WTC11 (cell line): ENCODE measurements at regions not wholly inside any gene's neighbourhood (a gene's known extent, or its start where the extent isn't known, plus 50 kb on each side); places are given as distances from the start of the nearest gene placed in this dataset.

ENCODE experiments used
- ATAC-seq: fragments of 200-7000 bp; cut with Tn5 transposase; 2 replicates; pipeline ENCODE4 v1.10.0; 2021; ENCODE audit warnings: mild to moderate bottlenecking, moderate library complexity
- CTCF ChIA-PET: fragments of 300-600 bp; sonication (Branson Sonifier 250); formaldehyde crosslinking; loops from one replicate; lab custom pipeline; 2021; ENCODE audit warnings: antibody characterized with exemption; lab: Charles Lee
- POLR2A ChIA-PET: fragments of 350-600 bp; sonication (Branson Sonifier 250); formaldehyde crosslinking; loops from one replicate; lab custom pipeline; 2021; ENCODE audit warnings: antibody characterized with exemption; lab: Charles Lee
- DNase-seq: peaks from one replicate; pipeline ENCODE4 v3.0.0; 2021; ENCODE audit warnings: low spot score
- H3K27ac Mint-ChIP-seq: 2 replicates; pipeline ENCODE4 v1.8.0; 2021; ENCODE audit warnings: mixed read lengths
- H3K27me3 Mint-ChIP-seq: 2 replicates; pipeline ENCODE4 v1.8.0; 2021; ENCODE audit warnings: low read depth, mild to moderate bottlenecking, moderate library complexity, mixed read lengths
- H3K36me3 Mint-ChIP-seq: 2 replicates; pipeline ENCODE4 v1.8.0; 2021; ENCODE audit warnings: mixed read lengths
- H3K4me1 Mint-ChIP-seq: 2 replicates; pipeline ENCODE4 v1.8.0; 2022; ENCODE audit warnings: mixed read lengths
- H3K4me3 Mint-ChIP-seq: 2 replicates; pipeline ENCODE4 v1.8.0; 2021; ENCODE audit warnings: mild to moderate bottlenecking, moderate library complexity, mixed read lengths
- H3K9me3 Mint-ChIP-seq: 2 replicates; pipeline ENCODE4 v1.8.0; 2021; ENCODE audit warnings: mixed read lengths
- ATF1 ChIP-seq: sonication (generic); formaldehyde crosslinking; IDR thresholded peaks from 2 replicates; pipeline ENCODE4 v1.8.1; 2023; ENCODE audit warnings: mild to moderate bottlenecking, moderate library complexity, missing genetic modification reagents
- FOXJ3 ChIP-seq: sonication (generic); formaldehyde crosslinking; IDR thresholded peaks from 2 replicates; pipeline ENCODE4 v1.9.0; 2021; ENCODE audit warnings: missing genetic modification reagents, mild to moderate bottlenecking, borderline replicate concordance
- JAZF1 ChIP-seq: fragments of 250-450 bp; sonication (Bioruptor Pico); IDR thresholded peaks from 2 replicates; pipeline ENCODE4 v1.9.0; 2021; ENCODE audit warnings: moderate library complexity, mild to moderate bottlenecking, inconsistent platforms
- JUN ChIP-seq: sonication (generic); formaldehyde crosslinking; IDR thresholded peaks from 2 replicates; pipeline ENCODE4 v1.8.0; 2023; ENCODE audit warnings: mild to moderate bottlenecking, missing genetic modification reagents
- NFATC4 ChIP-seq: fragments of 250-450 bp; sonication (Bioruptor Pico); IDR thresholded peaks from 2 replicates; pipeline ENCODE4 v1.9.0; 2021; ENCODE audit warnings: mild to moderate bottlenecking
- NFYB ChIP-seq: sonication (generic); formaldehyde crosslinking; conservative IDR thresholded peaks from 2 replicates; pipeline ENCODE4 v1.8.0; 2022; ENCODE audit warnings: low read depth, missing genetic modification reagents
- NR1H2 ChIP-seq: sonication (generic); formaldehyde crosslinking; IDR thresholded peaks from 2 replicates; pipeline ENCODE4 v1.9.0; 2021; ENCODE audit warnings: mild to moderate bottlenecking, moderate library complexity, missing genetic modification reagents
- OVOL2 ChIP-seq: fragments of 250-450 bp; sonication (Bioruptor Pico); IDR thresholded peaks from 2 replicates; pipeline ENCODE4 v1.9.0; 2021; ENCODE audit warnings: mild to moderate bottlenecking, borderline replicate concordance
- PRRX2 ChIP-seq: fragments of 250-450 bp; sonication (Bioruptor Pico); IDR thresholded peaks from 2 replicates; pipeline ENCODE4 v1.8.0; 2021; ENCODE audit warnings: mild to moderate bottlenecking
- SMAD3 ChIP-seq: sonication (generic); formaldehyde crosslinking; IDR thresholded peaks from 2 replicates; pipeline ENCODE4 v1.8.0; 2022; ENCODE audit warnings: missing genetic modification reagents, mild to moderate bottlenecking, borderline replicate concordance
- TCF7 ChIP-seq: sonication (generic); formaldehyde crosslinking; IDR thresholded peaks from 2 replicates; pipeline ENCODE4 v1.8.0; 2022; ENCODE audit warnings: mild to moderate bottlenecking, low read depth, missing genetic modification reagents, moderate library complexity
- ZNF121 ChIP-seq: sonication (generic); formaldehyde crosslinking; IDR thresholded peaks from 2 replicates; pipeline ENCODE4 v1.8.0; 2023; ENCODE audit warnings: missing genetic modification reagents
- ZNF138 ChIP-seq: sonication (generic); formaldehyde crosslinking; conservative IDR thresholded peaks from 2 replicates; pipeline ENCODE4 v1.8.1; 2022; ENCODE audit warnings: mild to moderate bottlenecking, moderate library complexity, missing genetic modification reagents
- ZNF396 ChIP-seq: fragments of 250-450 bp; sonication (Bioruptor Pico); IDR thresholded peaks from 2 replicates; pipeline ENCODE4 v1.8.0; 2021; ENCODE audit warnings: mild to moderate bottlenecking, moderate library complexity, borderline replicate concordance
- ZNF671 ChIP-seq: fragments of 250-450 bp; sonication (Bioruptor Pico); IDR thresholded peaks from 2 replicates; pipeline ENCODE4 v1.8.0; 2021; ENCODE audit warnings: mild to moderate bottlenecking
- TF ChIP-seq, protein P1 (sequence below): fragments of 250-450 bp; sonication (Bioruptor Pico); IDR thresholded peaks from 2 replicates; pipeline ENCODE4 v1.9.0; 2021; ENCODE audit warnings: mild to moderate bottlenecking, borderline replicate concordance
- TF ChIP-seq, protein P2 (sequence below): sonication (generic); formaldehyde crosslinking; conservative IDR thresholded peaks from 2 replicates; pipeline ENCODE4 v1.8.1; 2023; ENCODE audit warnings: mild to moderate bottlenecking, low read depth, missing genetic modification reagents, moderate library complexity
- TF ChIP-seq, protein P3 (sequence below): sonication (generic); formaldehyde crosslinking; IDR thresholded peaks from 2 replicates; pipeline ENCODE4 v1.8.0; 2023; ENCODE audit warnings: missing genetic modification reagents
- TF ChIP-seq, protein P4 (sequence below): sonication (generic); formaldehyde crosslinking; IDR thresholded peaks from 2 replicates; pipeline ENCODE4 v1.8.1; 2023; ENCODE audit warnings: mild to moderate bottlenecking, missing genetic modification reagents, moderate library complexity
- TF ChIP-seq, protein P5 (sequence below): fragments of 250-450 bp; sonication (Bioruptor Pico); IDR thresholded peaks from 2 replicates; pipeline ENCODE4 v1.9.0; 2021; ENCODE audit warnings: moderate library complexity, mild to moderate bottlenecking, inconsistent platforms, borderline replicate concordance
- TF ChIP-seq, protein P6 (sequence below): sonication (generic); formaldehyde crosslinking; IDR thresholded peaks from 2 replicates; pipeline ENCODE4 v1.8.0; 2022; ENCODE audit warnings: mild to moderate bottlenecking, missing genetic modification reagents
- TF ChIP-seq, protein P7 (sequence below): sonication (generic); formaldehyde crosslinking; IDR thresholded peaks from 2 replicates; pipeline ENCODE4 v1.8.1; 2023; ENCODE audit warnings: mild to moderate bottlenecking, missing genetic modification reagents

DNA sequence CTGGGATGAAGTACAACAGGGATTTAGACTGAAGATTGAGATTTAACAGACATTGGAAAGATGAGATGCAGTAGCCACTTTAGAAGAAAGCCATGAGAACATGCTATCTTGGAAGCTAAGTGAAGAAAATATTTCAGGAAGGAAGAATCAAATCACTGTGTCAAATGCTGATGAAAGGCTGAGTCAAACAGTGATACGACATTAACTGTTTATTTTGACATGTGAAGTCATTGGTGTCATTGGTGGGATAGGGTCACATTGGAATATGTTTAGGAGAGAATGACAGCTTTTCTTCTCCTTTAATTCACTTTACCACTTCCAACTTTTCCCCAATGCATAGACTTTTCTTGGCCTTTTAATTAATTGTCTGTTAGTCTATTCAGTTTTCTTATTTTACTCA is 653.0 kb upstream of the BOD1L1 start:
- peaks cover 7% of the 10 kb centered on the region; the same call in 1 of the 2 replicates for H3K36me3 Mint-ChIP-seq

DNA sequence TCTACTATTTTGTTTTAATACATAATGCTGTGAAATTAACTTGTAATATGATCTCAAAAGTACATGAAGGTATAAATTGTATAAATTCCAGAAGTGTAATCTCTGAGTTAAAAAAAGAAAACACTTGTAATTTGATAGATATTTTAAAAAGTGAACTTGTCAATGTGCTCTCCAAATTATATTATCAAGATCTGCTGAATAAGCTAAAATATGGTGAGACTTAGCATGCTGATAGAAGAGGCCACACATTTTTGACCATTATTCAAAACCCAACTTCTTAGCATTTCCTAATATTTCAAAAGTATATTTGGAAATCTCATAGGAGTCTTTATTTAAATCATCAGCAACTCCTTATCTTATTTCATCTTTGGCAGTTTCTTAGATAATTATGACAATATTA is 657.1 kb upstream of the BOD1L1 start:
- peaks cover 15% of the 10 kb centered on the region for H3K36me3 Mint-ChIP-seq
- DNase-seq (no peak), ATAC-seq (no peak)
- ChIA-PET CTCF (no interaction called here), POLR2A (no interaction called here)
- peaks cover 25% of the 10 kb centered on the region for H3K9me3 Mint-ChIP-seq
- H3K4me1 Mint-ChIP-seq = peaks cover 7% of the 10 kb centered on the region
- H3K27me3 Mint-ChIP-seq = no peaks in the 10 kb centered on the region; the same call in 1 of the 2 replicates
- no peak overlapping the region for H3K27ac Mint-ChIP-seq
- H3K4me3 Mint-ChIP-seq = no peak overlapping the region
- TF ChIP-seq TCF7 = no peak
- TF ChIP-seq, protein P1, sequence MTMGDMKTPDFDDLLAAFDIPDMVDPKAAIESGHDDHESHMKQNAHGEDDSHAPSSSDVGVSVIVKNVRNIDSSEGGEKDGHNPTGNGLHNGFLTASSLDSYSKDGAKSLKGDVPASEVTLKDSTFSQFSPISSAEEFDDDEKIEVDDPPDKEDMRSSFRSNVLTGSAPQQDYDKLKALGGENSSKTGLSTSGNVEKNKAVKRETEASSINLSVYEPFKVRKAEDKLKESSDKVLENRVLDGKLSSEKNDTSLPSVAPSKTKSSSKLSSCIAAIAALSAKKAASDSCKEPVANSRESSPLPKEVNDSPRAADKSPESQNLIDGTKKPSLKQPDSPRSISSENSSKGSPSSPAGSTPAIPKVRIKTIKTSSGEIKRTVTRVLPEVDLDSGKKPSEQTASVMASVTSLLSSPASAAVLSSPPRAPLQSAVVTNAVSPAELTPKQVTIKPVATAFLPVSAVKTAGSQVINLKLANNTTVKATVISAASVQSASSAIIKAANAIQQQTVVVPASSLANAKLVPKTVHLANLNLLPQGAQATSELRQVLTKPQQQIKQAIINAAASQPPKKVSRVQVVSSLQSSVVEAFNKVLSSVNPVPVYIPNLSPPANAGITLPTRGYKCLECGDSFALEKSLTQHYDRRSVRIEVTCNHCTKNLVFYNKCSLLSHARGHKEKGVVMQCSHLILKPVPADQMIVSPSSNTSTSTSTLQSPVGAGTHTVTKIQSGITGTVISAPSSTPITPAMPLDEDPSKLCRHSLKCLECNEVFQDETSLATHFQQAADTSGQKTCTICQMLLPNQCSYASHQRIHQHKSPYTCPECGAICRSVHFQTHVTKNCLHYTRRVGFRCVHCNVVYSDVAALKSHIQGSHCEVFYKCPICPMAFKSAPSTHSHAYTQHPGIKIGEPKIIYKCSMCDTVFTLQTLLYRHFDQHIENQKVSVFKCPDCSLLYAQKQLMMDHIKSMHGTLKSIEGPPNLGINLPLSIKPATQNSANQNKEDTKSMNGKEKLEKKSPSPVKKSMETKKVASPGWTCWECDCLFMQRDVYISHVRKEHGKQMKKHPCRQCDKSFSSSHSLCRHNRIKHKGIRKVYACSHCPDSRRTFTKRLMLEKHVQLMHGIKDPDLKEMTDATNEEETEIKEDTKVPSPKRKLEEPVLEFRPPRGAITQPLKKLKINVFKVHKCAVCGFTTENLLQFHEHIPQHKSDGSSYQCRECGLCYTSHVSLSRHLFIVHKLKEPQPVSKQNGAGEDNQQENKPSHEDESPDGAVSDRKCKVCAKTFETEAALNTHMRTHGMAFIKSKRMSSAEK (CRISPR knock-in tag) = no peak
- no peak for TF ChIP-seq NFYB (CRISPR knock-in tag)
- no peak for TF ChIP-seq FOXJ3
- no peak for TF ChIP-seq ZNF138
- no peak for TF ChIP-seq ZNF671 (CRISPR knock-in tag)
- TF ChIP-seq, protein P2, sequence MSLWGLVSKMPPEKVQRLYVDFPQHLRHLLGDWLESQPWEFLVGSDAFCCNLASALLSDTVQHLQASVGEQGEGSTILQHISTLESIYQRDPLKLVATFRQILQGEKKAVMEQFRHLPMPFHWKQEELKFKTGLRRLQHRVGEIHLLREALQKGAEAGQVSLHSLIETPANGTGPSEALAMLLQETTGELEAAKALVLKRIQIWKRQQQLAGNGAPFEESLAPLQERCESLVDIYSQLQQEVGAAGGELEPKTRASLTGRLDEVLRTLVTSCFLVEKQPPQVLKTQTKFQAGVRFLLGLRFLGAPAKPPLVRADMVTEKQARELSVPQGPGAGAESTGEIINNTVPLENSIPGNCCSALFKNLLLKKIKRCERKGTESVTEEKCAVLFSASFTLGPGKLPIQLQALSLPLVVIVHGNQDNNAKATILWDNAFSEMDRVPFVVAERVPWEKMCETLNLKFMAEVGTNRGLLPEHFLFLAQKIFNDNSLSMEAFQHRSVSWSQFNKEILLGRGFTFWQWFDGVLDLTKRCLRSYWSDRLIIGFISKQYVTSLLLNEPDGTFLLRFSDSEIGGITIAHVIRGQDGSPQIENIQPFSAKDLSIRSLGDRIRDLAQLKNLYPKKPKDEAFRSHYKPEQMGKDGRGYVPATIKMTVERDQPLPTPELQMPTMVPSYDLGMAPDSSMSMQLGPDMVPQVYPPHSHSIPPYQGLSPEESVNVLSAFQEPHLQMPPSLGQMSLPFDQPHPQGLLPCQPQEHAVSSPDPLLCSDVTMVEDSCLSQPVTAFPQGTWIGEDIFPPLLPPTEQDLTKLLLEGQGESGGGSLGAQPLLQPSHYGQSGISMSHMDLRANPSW (CRISPR knock-in tag) = no peak
- no peak for TF ChIP-seq ZNF121 (CRISPR knock-in tag)
- no peak for TF ChIP-seq NFATC4 (CRISPR knock-in tag)
- TF ChIP-seq, protein P3, sequence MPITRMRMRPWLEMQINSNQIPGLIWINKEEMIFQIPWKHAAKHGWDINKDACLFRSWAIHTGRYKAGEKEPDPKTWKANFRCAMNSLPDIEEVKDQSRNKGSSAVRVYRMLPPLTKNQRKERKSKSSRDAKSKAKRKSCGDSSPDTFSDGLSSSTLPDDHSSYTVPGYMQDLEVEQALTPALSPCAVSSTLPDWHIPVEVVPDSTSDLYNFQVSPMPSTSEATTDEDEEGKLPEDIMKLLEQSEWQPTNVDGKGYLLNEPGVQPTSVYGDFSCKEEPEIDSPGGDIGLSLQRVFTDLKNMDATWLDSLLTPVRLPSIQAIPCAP (CRISPR knock-in tag) = no peak
- TF ChIP-seq, protein P4, sequence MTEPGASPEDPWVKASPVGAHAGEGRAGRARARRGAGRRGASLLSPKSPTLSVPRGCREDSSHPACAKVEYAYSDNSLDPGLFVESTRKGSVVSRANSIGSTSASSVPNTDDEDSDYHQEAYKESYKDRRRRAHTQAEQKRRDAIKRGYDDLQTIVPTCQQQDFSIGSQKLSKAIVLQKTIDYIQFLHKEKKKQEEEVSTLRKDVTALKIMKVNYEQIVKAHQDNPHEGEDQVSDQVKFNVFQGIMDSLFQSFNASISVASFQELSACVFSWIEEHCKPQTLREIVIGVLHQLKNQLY = no peak
- no peak for TF ChIP-seq PRRX2 (CRISPR knock-in tag)
- TF ChIP-seq ATF1 (CRISPR knock-in tag) = no peak
- TF ChIP-seq NR1H2 = no peak
- no peak for TF ChIP-seq JUN (CRISPR knock-in tag)

More for the DNA sequence above, 653.0 kb upstream of the BOD1L1 start:
- ATAC-seq (no peak), DNase-seq (no peak)
- H3K4me1 Mint-ChIP-seq = peaks cover 7% of the 10 kb centered on the region
- ChIA-PET CTCF (no interaction called here), POLR2A (no interaction called here)
- no peak overlapping the region for H3K27ac Mint-ChIP-seq
- H3K27me3 Mint-ChIP-seq = no peaks in the 10 kb centered on the region
- peaks cover 7% of the 10 kb centered on the region for H3K9me3 Mint-ChIP-seq
- TF ChIP-seq SMAD3 (CRISPR knock-in tag) (no peak), ATF1 (CRISPR knock-in tag) (no peak), OVOL2 (CRISPR knock-in tag) (no peak), JAZF1 (CRISPR knock-in tag) (no peak), ZNF396 (no peak), ZNF138 (no peak)
- TF ChIP-seq, protein P5, sequence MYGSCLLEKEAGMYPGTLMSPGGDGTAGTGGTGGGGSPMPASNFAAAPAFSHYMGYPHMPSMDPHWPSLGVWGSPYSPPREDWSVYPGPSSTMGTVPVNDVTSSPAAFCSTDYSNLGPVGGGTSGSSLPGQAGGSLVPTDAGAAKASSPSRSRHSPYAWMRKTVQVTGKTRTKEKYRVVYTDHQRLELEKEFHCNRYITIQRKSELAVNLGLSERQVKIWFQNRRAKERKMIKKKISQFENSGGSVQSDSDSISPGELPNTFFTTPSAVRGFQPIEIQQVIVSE (CRISPR knock-in tag) = no peak
- TF ChIP-seq, protein P6, sequence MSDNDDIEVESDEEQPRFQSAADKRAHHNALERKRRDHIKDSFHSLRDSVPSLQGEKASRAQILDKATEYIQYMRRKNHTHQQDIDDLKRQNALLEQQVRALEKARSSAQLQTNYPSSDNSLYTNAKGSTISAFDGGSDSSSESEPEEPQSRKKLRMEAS (CRISPR knock-in tag) = no peak
- TF ChIP-seq, protein P3 (CRISPR knock-in tag) = no peak
- TF ChIP-seq, protein P7, sequence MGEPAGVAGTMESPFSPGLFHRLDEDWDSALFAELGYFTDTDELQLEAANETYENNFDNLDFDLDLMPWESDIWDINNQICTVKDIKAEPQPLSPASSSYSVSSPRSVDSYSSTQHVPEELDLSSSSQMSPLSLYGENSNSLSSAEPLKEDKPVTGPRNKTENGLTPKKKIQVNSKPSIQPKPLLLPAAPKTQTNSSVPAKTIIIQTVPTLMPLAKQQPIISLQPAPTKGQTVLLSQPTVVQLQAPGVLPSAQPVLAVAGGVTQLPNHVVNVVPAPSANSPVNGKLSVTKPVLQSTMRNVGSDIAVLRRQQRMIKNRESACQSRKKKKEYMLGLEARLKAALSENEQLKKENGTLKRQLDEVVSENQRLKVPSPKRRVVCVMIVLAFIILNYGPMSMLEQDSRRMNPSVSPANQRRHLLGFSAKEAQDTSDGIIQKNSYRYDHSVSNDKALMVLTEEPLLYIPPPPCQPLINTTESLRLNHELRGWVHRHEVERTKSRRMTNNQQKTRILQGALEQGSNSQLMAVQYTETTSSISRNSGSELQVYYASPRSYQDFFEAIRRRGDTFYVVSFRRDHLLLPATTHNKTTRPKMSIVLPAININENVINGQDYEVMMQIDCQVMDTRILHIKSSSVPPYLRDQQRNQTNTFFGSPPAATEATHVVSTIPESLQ (CRISPR knock-in tag) = no peak
- TF ChIP-seq, all 79 proteins: peak for 0
- H3K4me3 Mint-ChIP-seq = no peak overlapping the region
